ENCODE measurements at regions not wholly inside any gene's neighbourhood (a gene's known extent, or its start where the extent isn't known, plus 50 kb on each side); places are given as distances from the start of the nearest gene placed in this dataset.

GRCh38 chrX:81556880-81557279 lies 355.0 kb downstream of the SH3BGRL start:
- no peak for DNase-seq (ENCODE audit: unreplicated experiment)
- H3K4me3 Mint-ChIP-seq (ENCODE audit: unreplicated experiment) = no peak overlapping the region
- CTCF ChIA-PET = no interaction called here
- no TSS peak for BruUV-seq (replicated peaks)
- no peaks in the 10 kb centered on the region for H3K4me1 Mint-ChIP-seq (ENCODE audit: insufficient read depth, unreplicated experiment)
- intact Hi-C loops (cut with micrococcal nuclease) = no loop called here
- no peak overlapping the region for H3K27ac Mint-ChIP-seq (ENCODE audit: low read depth, unreplicated experiment)
- POLR2A ChIA-PET = no interaction called here
- H3K27me3 Mint-ChIP-seq (ENCODE audit: insufficient read depth, unreplicated experiment) = no peaks in the 10 kb centered on the region
- no peak for TF ChIP-seq CTCF (IDR thresholded peaks at IDR 0.05; ENCODE audit: unreplicated experiment)
- H3K9me3 Mint-ChIP-seq (ENCODE audit: unreplicated experiment) = no peaks in the 10 kb centered on the region
- no peaks in the 10 kb centered on the region for H3K36me3 Mint-ChIP-seq (ENCODE audit: insufficient read depth, unreplicated experiment)

DNA sequence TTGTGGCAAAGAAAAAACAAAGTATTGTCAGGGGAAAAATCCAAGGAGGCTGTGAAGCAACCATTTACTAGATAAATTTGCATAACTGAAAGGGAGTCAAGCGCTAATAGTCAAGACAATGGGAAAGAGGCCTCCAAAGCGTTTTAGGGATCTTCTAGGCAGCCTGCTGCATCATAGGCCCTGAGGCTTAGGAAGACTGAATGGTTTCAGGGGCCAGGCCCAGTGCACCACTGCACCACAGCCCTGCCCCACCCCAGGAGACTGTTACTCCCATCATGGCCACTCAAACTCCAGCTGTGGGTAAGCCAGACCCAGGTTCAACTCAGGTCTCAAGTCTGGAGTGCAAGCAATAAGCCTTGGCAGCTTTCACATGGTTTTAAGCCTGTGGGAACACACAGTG lies 362.9 kb downstream of the SH3BGRL start:
- POLR2A ChIA-PET = no interaction called here
- no TSS peak for BruUV-seq (replicated peaks)
- Mint-ChIP-seq H3K36me3 (ENCODE audit: insufficient read depth, unreplicated experiment) (no peaks in the 10 kb centered on the region), H3K27ac (ENCODE audit: low read depth, unreplicated experiment) (no peak overlapping the region), H3K9me3 (ENCODE audit: unreplicated experiment) (peaks cover 8% of the 10 kb centered on the region), H3K27me3 (ENCODE audit: insufficient read depth, unreplicated experiment) (no peaks in the 10 kb centered on the region), H3K4me1 (ENCODE audit: insufficient read depth, unreplicated experiment) (no peaks in the 10 kb centered on the region), H3K4me3 (ENCODE audit: unreplicated experiment) (no peak overlapping the region)
- intact Hi-C loops (cut with micrococcal nuclease) = no loop called here
- no peak for DNase-seq (ENCODE audit: unreplicated experiment)
- CTCF ChIA-PET = no interaction called here
- no peak for TF ChIP-seq CTCF (IDR thresholded peaks at IDR 0.05; ENCODE audit: unreplicated experiment)

- BruUV-seq (replicated peaks) = no TSS peak
- Mint-ChIP-seq H3K4me3 (ENCODE audit: unreplicated experiment) (no peak overlapping the region), H3K9me3 (ENCODE audit: unreplicated experiment) (no peaks in the 10 kb centered on the region), H3K27ac (ENCODE audit: low read depth, unreplicated experiment) (no peak overlapping the region), H3K27me3 (ENCODE audit: insufficient read depth, unreplicated experiment) (no peaks in the 10 kb centered on the region), H3K4me1 (ENCODE audit: insufficient read depth, unreplicated experiment) (no peaks in the 10 kb centered on the region), H3K36me3 (ENCODE audit: insufficient read depth, unreplicated experiment) (no peaks in the 10 kb centered on the region)
- CTCF ChIA-PET = no interaction called here
- POLR2A ChIA-PET = no interaction called here
- intact Hi-C loops (cut with micrococcal nuclease) = no loop called here
- TF ChIP-seq CTCF (IDR thresholded peaks at IDR 0.05; ENCODE audit: unreplicated experiment) = no peak
- DNase-seq (ENCODE audit: unreplicated experiment) = no peak
Measured at GRCh38 chrX:81577028-81577427, 375.1 kb downstream of the SH3BGRL start.

DNA sequence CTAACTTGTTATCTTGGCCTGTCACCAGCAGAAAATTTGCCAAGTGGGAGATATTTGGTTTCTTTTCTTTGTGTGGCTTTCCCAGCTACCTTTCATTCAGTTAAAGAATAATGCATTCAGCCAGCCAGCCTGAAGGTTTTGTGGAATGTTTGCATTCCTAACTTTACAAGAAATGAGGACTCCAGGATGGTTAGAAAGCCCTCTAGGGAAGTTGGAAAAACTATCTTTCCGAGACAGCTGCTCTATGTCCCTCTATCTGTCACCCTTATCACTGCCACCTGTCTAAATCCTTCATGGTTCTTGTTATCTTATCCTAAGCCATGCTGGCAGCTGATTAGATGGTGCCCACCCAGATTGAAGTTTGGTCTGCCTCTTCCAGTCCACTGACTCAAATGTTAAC lies 384.2 kb downstream of the SH3BGRL start:
- BruUV-seq (replicated peaks) = no TSS peak
- no peaks in the 10 kb centered on the region for H3K27me3 Mint-ChIP-seq (ENCODE audit: insufficient read depth, unreplicated experiment)
- TF ChIP-seq CTCF (IDR thresholded peaks at IDR 0.05; ENCODE audit: unreplicated experiment) = no peak
- H3K4me1 Mint-ChIP-seq (ENCODE audit: insufficient read depth, unreplicated experiment) = peaks cover 6% of the 10 kb centered on the region
- DNase-seq (ENCODE audit: unreplicated experiment) = no peak
- ChIA-PET POLR2A (no interaction called here), CTCF (no interaction called here)
- peaks cover 12% of the 10 kb centered on the region for H3K9me3 Mint-ChIP-seq (ENCODE audit: unreplicated experiment)
- intact Hi-C loops (cut with micrococcal nuclease) = no loop called here
- H3K36me3 Mint-ChIP-seq (ENCODE audit: insufficient read depth, unreplicated experiment) = no peaks in the 10 kb centered on the region
- H3K27ac Mint-ChIP-seq (ENCODE audit: low read depth, unreplicated experiment) = no peak overlapping the region
- no peak overlapping the region for H3K4me3 Mint-ChIP-seq (ENCODE audit: unreplicated experiment)
